GM12878 (cell line): ENCODE measurements at regions not wholly inside any gene's neighbourhood (a gene's known extent, or its start where the extent isn't known, plus 50 kb on each side); places are given as distances from the start of the nearest gene placed in this dataset.

Source experiments
- ATAC-seq: fragments of 200-7000 bp; cut with Tn5 transposase; 3 replicates; pipeline ENCODE4 v1.9.1; 2020; ENCODE audit warnings: mild to moderate bottlenecking, moderate library complexity
- BruUV-seq: library from RNA; stranded (reverse); fragments of 400-500 nt; replicated peaks from 2 replicates; lab custom pipeline; 2021; lab: Mats Ljungman, UMichigan
- CTCF ChIA-PET: fragments of 300-600 bp; sonication (Branson Sonifier 250); formaldehyde crosslinking; extraction: SDS; loops from one replicate; lab custom pipeline; 2021; ENCODE audit warnings: inconsistent platforms; lab: Yijun Ruan, JAX
- POLR2A ChIA-PET: fragments of 350-600 bp; formaldehyde crosslinking; extraction: SDS; loops from one replicate; lab custom pipeline; 2021; ENCODE audit warnings: inconsistent platforms; lab: Charles Lee
- RAD21 ChIA-PET: fragments of 300-600 bp; sonication (Branson Sonifier 250); formaldehyde crosslinking; loops from one replicate; lab custom pipeline; 2023; ENCODE audit warnings: antibody characterized with exemption; ENCODE audit not compliant: unreplicated experiment; lab: Charles Lee
- SMC1A ChIA-PET: fragments of 300-600 bp; sonication (Branson Sonifier 250); formaldehyde crosslinking; loops from one replicate; lab custom pipeline; 2023; ENCODE audit not compliant: unreplicated experiment, uncharacterized antibody; lab: Charles Lee
- DNase-seq: peaks from one replicate; pipeline ENCODE4 v3.0.0-alpha.2; 2011; ENCODE audit warnings: low read depth, low spot score
- FAIRE-seq: peaks from 3 replicates; lab custom pipeline; 2011; peaks lifted over from hg19 to GRCh38; lab: Jason Lieb, UNC
- H2AFZ ChIP-seq: 2 replicates; pipeline ENCODE4 v1.6.0; 2011; ENCODE audit warnings: low read depth, low read length, control low read depth; ENCODE audit not compliant: control insufficient read depth
- H3K27ac ChIP-seq: 2 replicates; pipeline ENCODE4 v1.5.1; 2011; ENCODE audit warnings: control low read depth; ENCODE audit not compliant: control insufficient read depth, insufficient read depth
- H3K27me3 ChIP-seq, 2 experiments: replicated peaks in 1 of 2; 2 replicates each; pipeline versions ENCODE4 v1.6.0 to v1.6.1; 2011; ENCODE audit warnings: low read length in 1 of 2; ENCODE audit not compliant: control insufficient read depth in 2 of 2, insufficient read depth in 2 of 2
- H3K36me3 ChIP-seq, 2 experiments: 2 replicates each; pipeline ENCODE4 v1.5.1; 2011; ENCODE audit warnings: low read length in 1 of 2; ENCODE audit not compliant: control insufficient read depth in 2 of 2, insufficient read depth in 2 of 2
- H3K4me1 ChIP-seq: 2 replicates; pipeline ENCODE4 v1.6.1; 2011; ENCODE audit warnings: mild to moderate bottlenecking, low read length, moderate library complexity, mixed read lengths; ENCODE audit not compliant: control insufficient read depth, insufficient read depth
- H3K4me2 ChIP-seq: 2 replicates; pipeline ENCODE4 v1.6.0; 2011; ENCODE audit warnings: control low read depth; ENCODE audit not compliant: control insufficient read depth, insufficient read depth
- H3K4me3 ChIP-seq: fragments of 200-600 bp; sonication (generic); 2 replicates; pipeline ENCODE4 v1.5.1; 2016
- H3K79me2 ChIP-seq: 2 replicates; pipeline ENCODE4 v1.6.0; 2011; ENCODE audit warnings: low read length; ENCODE audit not compliant: control insufficient read depth, insufficient read depth
- H3K9ac ChIP-seq: 2 replicates; pipeline ENCODE4 v1.8.0; 2011; ENCODE audit warnings: low read length, control low read depth, mixed read lengths; ENCODE audit not compliant: control insufficient read depth, insufficient read depth
- H3K9me3 ChIP-seq: replicated peaks from 3 replicates; pipeline ENCODE4 v1.5.1; 2011; ENCODE audit warnings: mild to moderate bottlenecking, low read length; ENCODE audit not compliant: control insufficient read depth, insufficient read depth
- H4K20me1 ChIP-seq: 2 replicates; pipeline ENCODE4 v1.6.0; 2011; ENCODE audit not compliant: control insufficient read depth, insufficient read depth
- CHD4 ChIP-seq: fragments of 200-600 bp; sonication (generic); IDR thresholded peaks from 2 replicates; pipeline ENCODE4 v1.6.1; 2016; ENCODE audit warnings: mild to moderate bottlenecking
- EGR1 ChIP-seq, 2 experiments: IDR thresholded peaks; 1 replicate in 1 of 2; 2 replicates in 1 of 2; pipeline ENCODE4 v1.6.1; 2011 to 2012; ENCODE audit warnings: low read depth in 2 of 2, low read length in 2 of 2, borderline replicate concordance in 1 of 2, mild to moderate bottlenecking in 1 of 2, moderate library complexity in 1 of 2
- FOXK2 ChIP-seq: fragments of 450-650 bp; IDR thresholded peaks from 2 replicates; pipeline ENCODE4 v1.6.1; 2017; ENCODE audit warnings: mild to moderate bottlenecking, moderate library complexity
- IRF4 ChIP-seq: IDR thresholded peaks from 2 replicates; pipeline ENCODE4 v1.6.1; 2011; ENCODE audit warnings: low read depth, low read length
- KDM1A ChIP-seq: fragments of 200-600 bp; sonication (generic); IDR thresholded peaks from 2 replicates; pipeline ENCODE4 v1.6.1; 2016; ENCODE audit warnings: borderline replicate concordance
- PAX5 ChIP-seq: IDR thresholded peaks from 2 replicates; pipeline ENCODE4 v1.6.1; 2011; ENCODE audit warnings: low read depth, low read length, borderline replicate concordance
- RAD21 ChIP-seq: IDR thresholded peaks from 2 replicates; pipeline ENCODE4 v1.6.1; 2011; ENCODE audit warnings: mild to moderate bottlenecking, low read depth, low read length, moderate library complexity; ENCODE audit not compliant: insufficient read depth
- SREBF2 ChIP-seq: IDR thresholded peaks from 2 replicates; pipeline ENCODE4 v1.6.1; 2012; ENCODE audit warnings: mild to moderate bottlenecking, low read length
- ZNF622 ChIP-seq: fragments of 450-650 bp; IDR thresholded peaks from 2 replicates; pipeline ENCODE4 v1.6.1; 2017; ENCODE audit warnings: mild to moderate bottlenecking, inconsistent platforms
- WGBS: methylation state at CpG from one replicate; pipeline ENCODE4 v1.1.6; 2016; ENCODE audit warnings: low lambda C conversion rate; ENCODE audit not compliant: insufficient replicate concordance, insufficient coverage; ENCODE audit errors: missing lambda C conversion rate; 5-methylcytosine and 5-hydroxymethylcytosine counted together
- in situ Hi-C: fragments of 300-500 bp; cut with MboI; formaldehyde crosslinking; loops from 9 replicates; pipeline ENCODE4 v1.14.3; 2018; ENCODE audit warnings: mixed read lengths
- intact Hi-C: fragments of 100-400 bp; cut with micrococcal nuclease; formaldehyde crosslinking; loops from one replicate; pipeline ENCODE4 v1.14.2; 2022; ENCODE audit not compliant: unreplicated experiment
- TF ChIP-seq, protein P1 (sequence below): IDR thresholded peaks from 2 replicates; pipeline ENCODE4 v1.6.1; 2011; ENCODE audit warnings: borderline replicate concordance, low read depth, mild to moderate bottlenecking, moderate library complexity, low read length; ENCODE audit not compliant: insufficient read depth, poor library complexity, severe bottlenecking
- TF ChIP-seq, protein P2 (sequence below): fragments of 450-650 bp; IDR thresholded peaks from 2 replicates; pipeline ENCODE4 v1.6.1; 2017; ENCODE audit warnings: antibody characterized with exemption, mild to moderate bottlenecking, moderate library complexity
- TF ChIP-seq, protein P3 (sequence below): fragments of 450-650 bp; formaldehyde crosslinking; IDR thresholded peaks from 2 replicates; pipeline ENCODE4 v1.5.0; 2022; ENCODE audit warnings: mild to moderate bottlenecking, missing genetic modification characterization

GRCh38 chrX:34377645-34378044 is 245.5 kb upstream of the FAM47A start:
- ChIA-PET SMC1A (no interaction called here), RAD21 (no interaction called here), CTCF (no interaction called here), POLR2A (no interaction called here)
- Histone ChIP-seq H3K9me3 (no peaks in the 10 kb centered on the region), H3K9ac (no peak overlapping the region), H3K4me2 (no peak overlapping the region), H4K20me1 (no peaks in the 10 kb centered on the region), H2AFZ (no peak overlapping the region), H3K27ac (no peak overlapping the region)
- DNase-seq (no peak), ATAC-seq (no peak)
- 52% methylated on average over 1 of the region's 1 CpG for WGBS
- intact Hi-C loops (no loop called here), in situ Hi-C loops (no loop called here)
- BruUV-seq = no TSS peak
- no peak for TF ChIP-seq KDM1A
- TF ChIP-seq, protein P1, sequence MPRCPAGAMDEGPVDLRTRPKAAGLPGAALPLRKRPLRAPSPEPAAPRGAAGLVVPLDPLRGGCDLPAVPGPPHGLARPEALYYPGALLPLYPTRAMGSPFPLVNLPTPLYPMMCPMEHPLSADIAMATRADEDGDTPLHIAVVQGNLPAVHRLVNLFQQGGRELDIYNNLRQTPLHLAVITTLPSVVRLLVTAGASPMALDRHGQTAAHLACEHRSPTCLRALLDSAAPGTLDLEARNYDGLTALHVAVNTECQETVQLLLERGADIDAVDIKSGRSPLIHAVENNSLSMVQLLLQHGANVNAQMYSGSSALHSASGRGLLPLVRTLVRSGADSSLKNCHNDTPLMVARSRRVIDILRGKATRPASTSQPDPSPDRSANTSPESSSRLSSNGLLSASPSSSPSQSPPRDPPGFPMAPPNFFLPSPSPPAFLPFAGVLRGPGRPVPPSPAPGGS = no peak
- TF ChIP-seq EGR1 (IDR thresholded peaks at IDR 0.05; ENCODE audit: borderline replicate concordance in 1 of 2, low read depth in 2 of 2, low read length in 2 of 2) = no peak
- TF ChIP-seq CHD4 = no peak
- TF ChIP-seq RAD21 = no peak
- TF ChIP-seq ZNF622 = no peak
- TF ChIP-seq PAX5 = no peak
- TF ChIP-seq FOXK2 = no peak
- TF ChIP-seq, protein P2, sequence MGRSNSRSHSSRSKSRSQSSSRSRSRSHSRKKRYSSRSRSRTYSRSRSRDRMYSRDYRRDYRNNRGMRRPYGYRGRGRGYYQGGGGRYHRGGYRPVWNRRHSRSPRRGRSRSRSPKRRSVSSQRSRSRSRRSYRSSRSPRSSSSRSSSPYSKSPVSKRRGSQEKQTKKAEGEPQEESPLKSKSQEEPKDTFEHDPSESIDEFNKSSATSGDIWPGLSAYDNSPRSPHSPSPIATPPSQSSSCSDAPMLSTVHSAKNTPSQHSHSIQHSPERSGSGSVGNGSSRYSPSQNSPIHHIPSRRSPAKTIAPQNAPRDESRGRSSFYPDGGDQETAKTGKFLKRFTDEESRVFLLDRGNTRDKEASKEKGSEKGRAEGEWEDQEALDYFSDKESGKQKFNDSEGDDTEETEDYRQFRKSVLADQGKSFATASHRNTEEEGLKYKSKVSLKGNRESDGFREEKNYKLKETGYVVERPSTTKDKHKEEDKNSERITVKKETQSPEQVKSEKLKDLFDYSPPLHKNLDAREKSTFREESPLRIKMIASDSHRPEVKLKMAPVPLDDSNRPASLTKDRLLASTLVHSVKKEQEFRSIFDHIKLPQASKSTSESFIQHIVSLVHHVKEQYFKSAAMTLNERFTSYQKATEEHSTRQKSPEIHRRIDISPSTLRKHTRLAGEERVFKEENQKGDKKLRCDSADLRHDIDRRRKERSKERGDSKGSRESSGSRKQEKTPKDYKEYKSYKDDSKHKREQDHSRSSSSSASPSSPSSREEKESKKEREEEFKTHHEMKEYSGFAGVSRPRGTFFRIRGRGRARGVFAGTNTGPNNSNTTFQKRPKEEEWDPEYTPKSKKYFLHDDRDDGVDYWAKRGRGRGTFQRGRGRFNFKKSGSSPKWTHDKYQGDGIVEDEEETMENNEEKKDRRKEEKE = no peak
- TF ChIP-seq, protein P3, sequence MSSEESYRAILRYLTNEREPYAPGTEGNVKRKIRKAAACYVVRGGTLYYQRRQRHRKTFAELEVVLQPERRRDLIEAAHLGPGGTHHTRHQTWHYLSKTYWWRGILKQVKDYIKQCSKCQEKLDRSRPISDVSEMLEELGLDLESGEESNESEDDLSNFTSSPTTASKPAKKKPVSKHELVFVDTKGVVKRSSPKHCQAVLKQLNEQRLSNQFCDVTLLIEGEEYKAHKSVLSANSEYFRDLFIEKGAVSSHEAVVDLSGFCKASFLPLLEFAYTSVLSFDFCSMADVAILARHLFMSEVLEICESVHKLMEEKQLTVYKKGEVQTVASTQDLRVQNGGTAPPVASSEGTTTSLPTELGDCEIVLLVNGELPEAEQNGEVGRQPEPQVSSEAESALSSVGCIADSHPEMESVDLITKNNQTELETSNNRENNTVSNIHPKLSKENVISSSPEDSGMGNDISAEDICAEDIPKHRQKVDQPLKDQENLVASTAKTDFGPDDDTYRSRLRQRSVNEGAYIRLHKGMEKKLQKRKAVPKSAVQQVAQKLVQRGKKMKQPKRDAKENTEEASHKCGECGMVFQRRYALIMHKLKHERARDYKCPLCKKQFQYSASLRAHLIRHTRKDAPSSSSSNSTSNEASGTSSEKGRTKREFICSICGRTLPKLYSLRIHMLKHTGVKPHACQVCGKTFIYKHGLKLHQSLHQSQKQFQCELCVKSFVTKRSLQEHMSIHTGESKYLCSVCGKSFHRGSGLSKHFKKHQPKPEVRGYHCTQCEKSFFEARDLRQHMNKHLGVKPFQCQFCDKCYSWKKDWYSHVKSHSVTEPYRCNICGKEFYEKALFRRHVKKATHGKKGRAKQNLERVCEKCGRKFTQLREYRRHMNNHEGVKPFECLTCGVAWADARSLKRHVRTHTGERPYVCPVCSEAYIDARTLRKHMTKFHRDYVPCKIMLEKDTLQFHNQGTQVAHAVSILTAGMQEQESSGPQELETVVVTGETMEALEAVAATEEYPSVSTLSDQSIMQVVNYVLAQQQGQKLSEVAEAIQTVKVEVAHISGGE (CRISPR knock-in tag) = no peak
- TF ChIP-seq IRF4 = no peak
- TF ChIP-seq SREBF2 = no peak
- TF ChIP-seq, all 136 proteins: peak for 0
- Histone ChIP-seq H3K36me3 (no peaks in the 10 kb centered on the region), H3K79me2 (no peaks in the 10 kb centered on the region), H3K4me3 (no peak overlapping the region), H3K27me3 (no peaks in the 10 kb centered on the region), H3K4me1 (no peaks in the 10 kb centered on the region)
- no peak for FAIRE-seq
